ENCODE measurements at regions not wholly inside any gene's neighbourhood (a gene's known extent, or its start where the extent isn't known, plus 50 kb on each side); places are given as distances from the start of the nearest gene placed in this dataset.

- H3K4me1 Mint-ChIP-seq = no peaks in the 10 kb centered on the region
- H3K27me3 Mint-ChIP-seq = no peaks in the 10 kb centered on the region
- no peaks in the 10 kb centered on the region for H3K9me3 Mint-ChIP-seq
- no peak overlapping the region for H3K27ac Mint-ChIP-seq
- CTCF ChIA-PET = no interaction called here
- DNase-seq = no peak
- H3K36me3 Mint-ChIP-seq = no peaks in the 10 kb centered on the region
- H3K4me3 Mint-ChIP-seq = no peak overlapping the region
Measured at GRCh38 chr9:86795047-86795442, 152.3 kb downstream of the GAS1 start.

GRCh38 chr9:86794391-86795046 is 152.8 kb downstream of the GAS1 start:
- Mint-ChIP-seq H3K27me3 (no peaks in the 10 kb centered on the region), H3K4me1 (no peaks in the 10 kb centered on the region), H3K9me3 (no peaks in the 10 kb centered on the region)

GRCh38 chr9:86792136-86792535 is 155.2 kb downstream of the GAS1 start:
- H3K36me3 Mint-ChIP-seq = no peaks in the 10 kb centered on the region
- no peaks in the 10 kb centered on the region for H3K27me3 Mint-ChIP-seq
- H3K27ac Mint-ChIP-seq = no peak overlapping the region
- H3K9me3 Mint-ChIP-seq = no peaks in the 10 kb centered on the region
- H3K4me3 Mint-ChIP-seq = no peak overlapping the region
- H3K4me1 Mint-ChIP-seq = no peaks in the 10 kb centered on the region
- no peak for DNase-seq
- CTCF ChIA-PET = no interaction called here

More at GRCh38 chr9:86794391-86795046, 152.8 kb downstream of the GAS1 start:
- no peak for DNase-seq
- no peak overlapping the region for H3K4me3 Mint-ChIP-seq
- no peaks in the 10 kb centered on the region for H3K36me3 Mint-ChIP-seq
- CTCF ChIA-PET = no interaction called here
- H3K27ac Mint-ChIP-seq = no peak overlapping the region

GRCh38 chr9:86790805-86791204 is 156.5 kb downstream of the GAS1 start:
- DNase-seq = no peak
- Mint-ChIP-seq H3K27ac (no peak overlapping the region), H3K27me3 (no peaks in the 10 kb centered on the region), H3K4me1 (no peaks in the 10 kb centered on the region), H3K9me3 (no peaks in the 10 kb centered on the region), H3K36me3 (no peaks in the 10 kb centered on the region), H3K4me3 (no peak overlapping the region)
- CTCF ChIA-PET = no interaction called here

- CTCF ChIA-PET = no interaction called here
- no peak for DNase-seq
- Mint-ChIP-seq H3K4me3 (no peak overlapping the region), H3K4me1 (no peaks in the 10 kb centered on the region), H3K36me3 (no peaks in the 10 kb centered on the region), H3K27ac (no peak overlapping the region), H3K27me3 (no peaks in the 10 kb centered on the region), H3K9me3 (no peaks in the 10 kb centered on the region)
Measured at GRCh38 chr9:86788456-86788855, 158.8 kb downstream of the GAS1 start.

GRCh38 chr9:86783884-86784283 is 163.4 kb downstream of the GAS1 start:
- Mint-ChIP-seq H3K4me1 (no peaks in the 10 kb centered on the region), H3K36me3 (no peaks in the 10 kb centered on the region), H3K9me3 (no peaks in the 10 kb centered on the region), H3K4me3 (no peak overlapping the region), H3K27ac (no peak overlapping the region), H3K27me3 (no peaks in the 10 kb centered on the region)
- no peak for DNase-seq
- CTCF ChIA-PET = no interaction called here

- Mint-ChIP-seq H3K4me3 (no peak overlapping the region), H3K27me3 (no peaks in the 10 kb centered on the region), H3K4me1 (no peaks in the 10 kb centered on the region), H3K27ac (no peak overlapping the region), H3K36me3 (no peaks in the 10 kb centered on the region), H3K9me3 (no peaks in the 10 kb centered on the region)
- CTCF ChIA-PET = no interaction called here
- DNase-seq = no peak
Measured at GRCh38 chr9:86782831-86783230, 164.5 kb downstream of the GAS1 start.

GRCh38 chr9:86778761-86779160 is 168.5 kb downstream of the GAS1 start:
- no peaks in the 10 kb centered on the region for H3K9me3 Mint-ChIP-seq

GRCh38 chr9:86775718-86776117 is 171.6 kb downstream of the GAS1 start:
- DNase-seq = no peak
- CTCF ChIA-PET = no interaction called here
- H3K4me3 Mint-ChIP-seq = no peak overlapping the region

More at GRCh38 chr9:86778761-86779160, 168.5 kb downstream of the GAS1 start:
- no peaks in the 10 kb centered on the region for H3K36me3 Mint-ChIP-seq
- no peaks in the 10 kb centered on the region for H3K4me1 Mint-ChIP-seq
- CTCF ChIA-PET = no interaction called here
- H3K27ac Mint-ChIP-seq = no peak overlapping the region
- H3K27me3 Mint-ChIP-seq = no peaks in the 10 kb centered on the region
- DNase-seq = no peak
- H3K4me3 Mint-ChIP-seq = no peak overlapping the region

GRCh38 chr9:86774116-86774515 is 173.2 kb downstream of the GAS1 start:
- CTCF ChIA-PET = no interaction called here
- Mint-ChIP-seq H3K36me3 (no peaks in the 10 kb centered on the region), H3K27me3 (no peaks in the 10 kb centered on the region), H3K27ac (no peak overlapping the region), H3K4me1 (no peaks in the 10 kb centered on the region), H3K9me3 (no peaks in the 10 kb centered on the region), H3K4me3 (no peak overlapping the region)
- no peak for DNase-seq

More at GRCh38 chr9:86775718-86776117, 171.6 kb downstream of the GAS1 start:
- H3K27me3 Mint-ChIP-seq = no peaks in the 10 kb centered on the region
- no peaks in the 10 kb centered on the region for H3K36me3 Mint-ChIP-seq
- no peaks in the 10 kb centered on the region for H3K9me3 Mint-ChIP-seq
- no peak overlapping the region for H3K27ac Mint-ChIP-seq
- H3K4me1 Mint-ChIP-seq = no peaks in the 10 kb centered on the region

- Mint-ChIP-seq H3K27me3 (no peaks in the 10 kb centered on the region), H3K4me1 (no peaks in the 10 kb centered on the region), H3K9me3 (no peaks in the 10 kb centered on the region), H3K4me3 (no peak overlapping the region), H3K36me3 (no peaks in the 10 kb centered on the region), H3K27ac (no peak overlapping the region)
- CTCF ChIA-PET = no interaction called here
- no peak for DNase-seq
Measured at GRCh38 chr9:86773422-86773945, 173.8 kb downstream of the GAS1 start.

GRCh38 chr9:86772635-86772993 is 174.7 kb downstream of the GAS1 start:
- no peaks in the 10 kb centered on the region for H3K9me3 Mint-ChIP-seq
- CTCF ChIA-PET = no interaction called here
- no peaks in the 10 kb centered on the region for H3K4me1 Mint-ChIP-seq
- no peak overlapping the region for H3K4me3 Mint-ChIP-seq
- no peaks in the 10 kb centered on the region for H3K36me3 Mint-ChIP-seq
- no peak overlapping the region for H3K27ac Mint-ChIP-seq
- H3K27me3 Mint-ChIP-seq = no peaks in the 10 kb centered on the region
- no peak for DNase-seq

GRCh38 chr9:86771941-86772634 is 175.2 kb downstream of the GAS1 start:
- Mint-ChIP-seq H3K4me3 (no peak overlapping the region), H3K27ac (no peak overlapping the region), H3K27me3 (no peaks in the 10 kb centered on the region), H3K9me3 (no peaks in the 10 kb centered on the region), H3K36me3 (no peaks in the 10 kb centered on the region), H3K4me1 (no peaks in the 10 kb centered on the region)
- CTCF ChIA-PET = no interaction called here
- DNase-seq = no peak

- Mint-ChIP-seq H3K4me1 (no peaks in the 10 kb centered on the region), H3K9me3 (no peaks in the 10 kb centered on the region), H3K36me3 (no peaks in the 10 kb centered on the region), H3K27me3 (no peaks in the 10 kb centered on the region), H3K27ac (no peak overlapping the region), H3K4me3 (no peak overlapping the region)
- CTCF ChIA-PET = no interaction called here
- no peak for DNase-seq
Measured at GRCh38 chr9:86771420-86771819, 175.9 kb downstream of the GAS1 start.

GRCh38 chr9:86768709-86769108 is 178.6 kb downstream of the GAS1 start:
- no peak for DNase-seq
- CTCF ChIA-PET = no interaction called here
- Mint-ChIP-seq H3K4me3 (no peak overlapping the region), H3K9me3 (no peaks in the 10 kb centered on the region), H3K4me1 (no peaks in the 10 kb centered on the region), H3K36me3 (no peaks in the 10 kb centered on the region), H3K27me3 (no peaks in the 10 kb centered on the region), H3K27ac (no peak overlapping the region)

All from activated naive CD4-positive, alpha-beta T cell treated with anti-CD3 and anti-CD28 coated beads, Interleukin-2, amount 10 ng/mL, durations not matched to agents 7 days and 5 days (primary cell).